A549 (cell line): ENCODE measurements at regions not wholly inside any gene's neighbourhood (a gene's known extent, or its start where the extent isn't known, plus 50 kb on each side); places are given as distances from the start of the nearest gene placed in this dataset.

Experiments
- ATAC-seq, 2 experiments: fragments of 200-7000 bp in 1 of 2; fragments of >200 bp in 1 of 2; cut with Nextera tagmentation in 1 of 2; cut with Tn5 transposase in 1 of 2; 3 replicates each; pipeline versions ENCODE4 v1.8.0 to v1.9.1; 2018 to 2020; ENCODE audit warnings: mild to moderate bottlenecking in 1 of 2, moderate library complexity in 1 of 2
- CTCF ChIA-PET: fragments of 300-600 bp; sonication (Branson Sonifier 250); formaldehyde crosslinking; extraction: SDS; loops from one replicate; lab custom pipeline; 2021; ENCODE audit warnings: antibody characterized with exemption, inconsistent platforms; lab: Yijun Ruan, JAX
- POLR2A ChIA-PET: fragments of 350-600 bp; formaldehyde crosslinking; extraction: SDS; loops from one replicate; lab custom pipeline; 2021; ENCODE audit warnings: antibody characterized with exemption, inconsistent platforms; lab: Yijun Ruan, JAX
- DNase-seq, 2 experiments: peaks; one replicate each; pipeline versions ENCODE4 v3.0.0 to v3.0.0-alpha.2; 2011 to 2016; ENCODE audit warnings: low read depth in 1 of 2, low spot score in 1 of 2
- FAIRE-seq: peaks from 2 replicates; lab custom pipeline; 2011; peaks lifted over from hg19 to GRCh38; lab: Jason Lieb, UNC
- H3K27ac ChIP-seq, 2 experiments: fragments of >200 bp; sonication (Bioruptor Twin); formaldehyde crosslinking; 3 replicates each; pipeline ENCODE4 v1.5.1; 2016 to 2017
- H3K4me1 ChIP-seq: fragments of >200 bp; sonication (Bioruptor Twin); formaldehyde crosslinking; 3 replicates; pipeline ENCODE4 v1.6.1; 2016
- H3K4me2 ChIP-seq: fragments of >200 bp; sonication (Bioruptor Twin); formaldehyde crosslinking; 3 replicates; pipeline ENCODE4 v1.6.1; 2016
- H3K4me3 ChIP-seq: fragments of >200 bp; sonication (Bioruptor Twin); formaldehyde crosslinking; 3 replicates; pipeline ENCODE4 v1.5.1; 2016
- H3K9me3 ChIP-seq: fragments of >200 bp; sonication (Bioruptor Twin); formaldehyde crosslinking; 3 replicates; pipeline ENCODE4 v1.6.1; 2016
- BHLHE40 ChIP-seq: IDR thresholded peaks from 2 replicates; pipeline ENCODE4 v1.6.1; 2012; ENCODE audit warnings: low read depth, low read length, inconsistent platforms
- CBX2 ChIP-seq: fragments of 200-600 bp; sonication (generic); IDR thresholded peaks from 2 replicates; pipeline ENCODE4 v1.6.1; 2016; ENCODE audit warnings: low read depth, mild to moderate bottlenecking, borderline replicate concordance
- CBX8 ChIP-seq: fragments of 200-600 bp; sonication (generic); IDR thresholded peaks from 2 replicates; pipeline ENCODE4 v1.6.1; 2016
- CEBPB ChIP-seq, 2 experiments: fragments of >200 bp in 1 of 2; sonication (Bioruptor Twin) in 1 of 2; formaldehyde crosslinking in 1 of 2; IDR thresholded peaks; 2 replicates each; pipeline ENCODE4 v1.6.1; 2012 to 2016
- CHD2 ChIP-seq: fragments of 150-350 bp; IDR thresholded peaks from 2 replicates; pipeline ENCODE4 v1.6.1; 2014; ENCODE audit warnings: low read length; ENCODE audit not compliant: partially characterized antibody
- EHMT2 ChIP-seq: fragments of 200-600 bp; sonication (generic); IDR thresholded peaks from 2 replicates; pipeline ENCODE4 v1.6.1; 2016; ENCODE audit warnings: antibody characterized with exemption, low read depth, mild to moderate bottlenecking, moderate library complexity
- FOSB ChIP-seq: fragments of 250-450 bp; sonication (Bioruptor Pico); IDR thresholded peaks from 2 replicates; pipeline ENCODE4 v1.5.0; 2020; ENCODE audit warnings: mild to moderate bottlenecking, moderate library complexity
- FOXS1 ChIP-seq: fragments of 250-450 bp; sonication (Bioruptor Pico); IDR thresholded peaks from 2 replicates; pipeline ENCODE4 v1.5.0; 2020; ENCODE audit warnings: mild to moderate bottlenecking, moderate library complexity
- GATA3 ChIP-seq: IDR thresholded peaks from 2 replicates; pipeline ENCODE4 v1.6.1; 2012; ENCODE audit warnings: borderline replicate concordance
- HOXB5 ChIP-seq: fragments of 250-450 bp; sonication (Bioruptor Pico); IDR thresholded peaks from 2 replicates; pipeline ENCODE4 v1.5.0; 2020; ENCODE audit warnings: mild to moderate bottlenecking, moderate library complexity
- KDM5A ChIP-seq: fragments of 200-600 bp; sonication (generic); IDR thresholded peaks from 2 replicates; pipeline ENCODE4 v1.6.1; 2016; ENCODE audit warnings: antibody characterized with exemption, mild to moderate bottlenecking
- NFE2L2 ChIP-seq: fragments of 150-350 bp; conservative IDR thresholded peaks from 2 replicates; pipeline ENCODE4 v1.6.1; 2014; ENCODE audit warnings: low read length
- NPAS2 ChIP-seq: fragments of 250-450 bp; sonication (Bioruptor Pico); IDR thresholded peaks from 2 replicates; pipeline ENCODE4 v1.8.0; 2022; ENCODE audit warnings: mild to moderate bottlenecking, moderate library complexity, borderline replicate concordance
- NR3C1 ChIP-seq: fragments of >200 bp; sonication (Bioruptor Twin); formaldehyde crosslinking; IDR thresholded peaks from 3 replicates; pipeline ENCODE4 v1.6.1; 2017
- POLR2A ChIP-seq: IDR thresholded peaks from 2 replicates; pipeline ENCODE4 v1.6.1; 2012; ENCODE audit warnings: mild to moderate bottlenecking, low read length
- POLR2AphosphoS2 ChIP-seq: conservative IDR thresholded peaks from 2 replicates; pipeline ENCODE4 v1.6.1; 2012; ENCODE audit warnings: low read length, improper control_type of control experiment, inconsistent platforms
- RAD21 ChIP-seq, 2 experiments: fragments of >200 bp in 1 of 2; sonication (Bioruptor Twin) in 1 of 2; formaldehyde crosslinking in 1 of 2; IDR thresholded peaks in 1 of 2; conservative IDR thresholded peaks in 1 of 2; 2 replicates in 1 of 2; 3 replicates in 1 of 2; pipeline ENCODE4 v1.6.1; 2012 to 2018; ENCODE audit warnings: inconsistent platforms in 1 of 2
- RCOR1 ChIP-seq: fragments of 150-350 bp; IDR thresholded peaks from 2 replicates; pipeline ENCODE4 v1.6.1; 2014; ENCODE audit warnings: antibody characterized with exemption, low read length, low read depth
- ZFP36 ChIP-seq: fragments of 450-650 bp; IDR thresholded peaks from 2 replicates; pipeline ENCODE4 v1.6.1; 2014; ENCODE audit warnings: borderline replicate concordance; ENCODE audit not compliant: partially characterized antibody
- ZNF302 ChIP-seq: fragments of 250-450 bp; sonication (Bioruptor Pico); IDR thresholded peaks from 2 replicates; pipeline ENCODE4 v1.9.0; 2021; ENCODE audit warnings: inconsistent platforms, mild to moderate bottlenecking, moderate library complexity
- WGBS: methylation state at CpG from one replicate; pipeline ENCODE4 v1.1.6; 2017; ENCODE audit errors: missing lambda C conversion rate; 5-methylcytosine and 5-hydroxymethylcytosine counted together
- TF ChIP-seq, protein P1 (sequence below): fragments of 150-350 bp; IDR thresholded peaks from 2 replicates; pipeline ENCODE4 v1.6.1; 2014; ENCODE audit warnings: low read depth, mild to moderate bottlenecking, low read length
- TF ChIP-seq, protein P2 (sequence below): IDR thresholded peaks from 2 replicates; pipeline ENCODE4 v1.6.1; 2012
- TF ChIP-seq, protein P3 (sequence below): fragments of 250-450 bp; sonication (Bioruptor Pico); IDR thresholded peaks from 2 replicates; pipeline ENCODE4 v1.5.0; 2021; ENCODE audit warnings: mild to moderate bottlenecking, moderate library complexity, borderline replicate concordance
- TF ChIP-seq, protein P4 (sequence below): fragments of >200 bp; sonication (Bioruptor Twin); formaldehyde crosslinking; IDR thresholded peaks from 2 replicates; pipeline ENCODE4 v1.6.1; 2016
- TF ChIP-seq, protein P5 (sequence below): IDR thresholded peaks from 2 replicates; pipeline ENCODE4 v1.6.1; 2012; ENCODE audit warnings: low read depth, borderline replicate concordance
- TF ChIP-seq, protein P6 (sequence below): fragments of >200 bp; sonication (Bioruptor Twin); formaldehyde crosslinking; IDR thresholded peaks from 3 replicates; pipeline ENCODE4 v1.6.1; 2016

DNA sequence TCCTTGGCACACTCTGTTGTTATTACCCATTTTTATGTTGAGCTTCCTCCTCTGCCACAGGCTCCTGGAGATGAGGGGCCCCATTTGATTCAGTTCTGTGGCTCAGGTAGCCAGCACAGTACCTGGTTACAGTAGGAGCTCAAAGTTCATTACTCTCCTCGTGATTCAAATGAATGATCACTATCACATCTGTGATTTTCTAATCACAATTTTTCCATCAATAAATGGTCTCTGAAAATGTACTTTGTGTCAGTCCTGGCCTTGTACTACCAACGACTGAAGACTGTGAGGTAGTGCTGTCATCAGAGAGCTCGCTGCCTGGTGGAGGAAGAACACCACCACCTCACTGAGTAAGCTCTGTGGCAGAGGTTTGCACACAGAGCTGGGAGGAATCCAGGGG, 106.8 kb upstream of the JUN start (continued):
- TF ChIP-seq, protein P1, sequence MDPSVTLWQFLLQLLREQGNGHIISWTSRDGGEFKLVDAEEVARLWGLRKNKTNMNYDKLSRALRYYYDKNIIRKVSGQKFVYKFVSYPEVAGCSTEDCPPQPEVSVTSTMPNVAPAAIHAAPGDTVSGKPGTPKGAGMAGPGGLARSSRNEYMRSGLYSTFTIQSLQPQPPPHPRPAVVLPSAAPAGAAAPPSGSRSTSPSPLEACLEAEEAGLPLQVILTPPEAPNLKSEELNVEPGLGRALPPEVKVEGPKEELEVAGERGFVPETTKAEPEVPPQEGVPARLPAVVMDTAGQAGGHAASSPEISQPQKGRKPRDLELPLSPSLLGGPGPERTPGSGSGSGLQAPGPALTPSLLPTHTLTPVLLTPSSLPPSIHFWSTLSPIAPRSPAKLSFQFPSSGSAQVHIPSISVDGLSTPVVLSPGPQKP = no peak
- TF ChIP-seq GATA3 (no peak), FOXS1 (no peak), CBX2 (no peak)
- TF ChIP-seq, protein P2, sequence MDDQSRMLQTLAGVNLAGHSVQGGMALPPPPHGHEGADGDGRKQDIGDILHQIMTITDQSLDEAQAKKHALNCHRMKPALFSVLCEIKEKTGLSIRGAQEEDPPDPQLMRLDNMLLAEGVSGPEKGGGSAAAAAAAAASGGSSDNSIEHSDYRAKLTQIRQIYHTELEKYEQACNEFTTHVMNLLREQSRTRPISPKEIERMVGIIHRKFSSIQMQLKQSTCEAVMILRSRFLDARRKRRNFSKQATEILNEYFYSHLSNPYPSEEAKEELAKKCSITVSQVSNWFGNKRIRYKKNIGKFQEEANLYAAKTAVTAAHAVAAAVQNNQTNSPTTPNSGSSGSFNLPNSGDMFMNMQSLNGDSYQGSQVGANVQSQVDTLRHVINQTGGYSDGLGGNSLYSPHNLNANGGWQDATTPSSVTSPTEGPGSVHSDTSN = no peak
- TF ChIP-seq, all 56 proteins: peak for 0

DNA sequence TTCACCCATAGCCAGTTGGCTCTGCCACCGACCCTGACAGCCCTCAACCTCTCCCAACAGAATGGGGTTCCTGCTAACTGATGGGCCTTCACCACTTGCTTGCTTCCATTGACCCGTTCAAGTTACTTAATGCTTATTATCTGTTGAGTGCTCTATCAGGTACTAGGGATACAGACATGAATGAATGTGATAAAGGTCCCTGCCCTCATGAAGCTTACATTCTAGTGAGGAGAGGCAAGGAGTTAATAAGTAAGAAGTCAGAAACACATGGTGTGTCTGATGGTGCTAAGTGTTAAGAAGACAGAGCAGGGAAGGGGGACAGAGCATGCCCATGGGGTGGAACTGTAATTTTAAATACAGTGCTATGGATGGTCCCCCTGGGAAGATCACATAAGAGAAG, 107.5 kb upstream of the JUN start:
- H3K27ac ChIP-seq = peak overlapping the region in 1 of 2 experiments; percentile 26; a peak in 1 of 6 replicates
- 75% methylated on average over 2 of the region's 2 CpGs for WGBS
- no peak for ATAC-seq
- H3K4me3 ChIP-seq = no peak overlapping the region
- no peak overlapping the region for H3K4me2 ChIP-seq
- H3K9me3 ChIP-seq = no peaks in the 10 kb centered on the region
- ChIA-PET CTCF (no interaction called here), POLR2A (no interaction called here)
- H3K4me1 ChIP-seq = peaks cover 12% of the 10 kb centered on the region
- no peak for DNase-seq
- TF ChIP-seq RAD21 (conservative IDR thresholded peaks at IDR 0.05 in 1 of 2, IDR thresholded peaks at IDR 0.05 in 1 of 2) (no peak), NPAS2 (CRISPR knock-in tag) (no peak), ZFP36 (no peak), CHD2 (no peak), FOSB (CRISPR knock-in tag) (no peak), EHMT2 (no peak), ZNF302 (CRISPR knock-in tag) (no peak)
- TF ChIP-seq, protein P3, sequence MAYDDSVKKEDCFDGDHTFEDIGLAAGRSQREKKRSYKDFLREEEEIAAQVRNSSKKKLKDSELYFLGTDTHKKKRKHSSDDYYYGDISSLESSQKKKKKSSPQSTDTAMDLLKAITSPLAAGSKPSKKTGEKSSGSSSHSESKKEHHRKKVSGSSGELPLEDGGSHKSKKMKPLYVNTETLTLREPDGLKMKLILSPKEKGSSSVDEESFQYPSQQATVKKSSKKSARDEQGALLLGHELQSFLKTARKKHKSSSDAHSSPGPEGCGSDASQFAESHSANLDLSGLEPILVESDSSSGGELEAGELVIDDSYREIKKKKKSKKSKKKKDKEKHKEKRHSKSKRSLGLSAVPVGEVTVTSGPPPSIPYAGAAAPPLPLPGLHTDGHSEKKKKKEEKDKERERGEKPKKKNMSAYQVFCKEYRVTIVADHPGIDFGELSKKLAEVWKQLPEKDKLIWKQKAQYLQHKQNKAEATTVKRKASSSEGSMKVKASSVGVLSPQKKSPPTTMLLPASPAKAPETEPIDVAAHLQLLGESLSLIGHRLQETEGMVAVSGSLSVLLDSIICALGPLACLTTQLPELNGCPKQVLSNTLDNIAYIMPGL (CRISPR knock-in tag) = no peak
- FAIRE-seq = no peak

DNA sequence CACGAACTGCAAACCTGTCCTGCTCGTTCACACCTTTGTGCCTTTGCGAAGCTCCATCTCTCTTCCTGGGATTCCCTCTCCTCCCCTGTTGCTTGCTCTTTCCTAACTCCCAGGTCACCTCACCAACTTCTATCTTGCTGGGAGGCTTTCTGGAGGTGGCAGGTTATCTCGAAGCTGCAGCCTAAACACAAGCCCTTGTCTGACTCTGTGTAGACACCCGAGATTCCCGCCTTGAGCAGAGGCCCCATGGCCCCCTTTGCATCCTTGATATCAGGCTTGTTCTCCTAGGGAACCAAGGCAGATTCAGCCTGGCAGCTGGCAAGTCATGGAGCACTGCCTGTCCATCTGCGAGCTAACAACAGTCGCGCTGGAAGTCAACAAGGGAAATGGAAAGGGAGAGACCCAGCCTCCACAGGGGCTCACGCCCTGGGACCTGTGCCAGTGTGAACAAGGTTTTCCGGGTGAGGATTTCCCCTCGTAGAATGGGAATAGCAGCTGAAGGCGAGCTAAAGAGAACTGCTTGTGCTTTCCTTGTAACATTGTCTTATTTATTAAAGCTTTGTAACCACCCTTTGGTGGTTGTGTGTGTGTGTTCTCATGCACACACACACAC, 109.5 kb upstream of the JUN start:
- FAIRE-seq (no peak), DNase-seq (no peak), ATAC-seq (no peak)
- Histone ChIP-seq H3K4me1 (peaks cover 20% of the 10 kb centered on the region), H3K9me3 (no peaks in the 10 kb centered on the region), H3K27ac (peak overlapping the region in 1 of 2 experiments; percentile 32; a peak in 2 of 6 replicates), H3K4me3 (no peak overlapping the region), H3K4me2 (no peak overlapping the region)
- ChIA-PET POLR2A (interaction anchor here (0.7 kb wide), 1 partner anchor 18 kb away, joined by 3 read pairs; no protein-coding TSS in a partner anchor), CTCF (no interaction called here)
- WGBS = 79% methylated on average over 13 of the region's 13 CpGs
- TF ChIP-seq, protein P4, sequence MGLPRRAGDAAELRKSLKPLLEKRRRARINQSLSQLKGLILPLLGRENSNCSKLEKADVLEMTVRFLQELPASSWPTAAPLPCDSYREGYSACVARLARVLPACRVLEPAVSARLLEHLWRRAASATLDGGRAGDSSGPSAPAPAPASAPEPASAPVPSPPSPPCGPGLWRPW = no peak
- no peak for TF ChIP-seq ZNF302 (CRISPR knock-in tag)
- no peak for TF ChIP-seq CBX8
- TF ChIP-seq NR3C1 = no peak
- TF ChIP-seq KDM5A = no peak
- no peak for TF ChIP-seq POLR2A
- TF ChIP-seq BHLHE40 = no peak
- TF ChIP-seq, protein P5, sequence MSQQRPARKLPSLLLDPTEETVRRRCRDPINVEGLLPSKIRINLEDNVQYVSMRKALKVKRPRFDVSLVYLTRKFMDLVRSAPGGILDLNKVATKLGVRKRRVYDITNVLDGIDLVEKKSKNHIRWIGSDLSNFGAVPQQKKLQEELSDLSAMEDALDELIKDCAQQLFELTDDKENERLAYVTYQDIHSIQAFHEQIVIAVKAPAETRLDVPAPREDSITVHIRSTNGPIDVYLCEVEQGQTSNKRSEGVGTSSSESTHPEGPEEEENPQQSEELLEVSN = no peak
- no peak for TF ChIP-seq POLR2AphosphoS2
- TF ChIP-seq, protein P6, sequence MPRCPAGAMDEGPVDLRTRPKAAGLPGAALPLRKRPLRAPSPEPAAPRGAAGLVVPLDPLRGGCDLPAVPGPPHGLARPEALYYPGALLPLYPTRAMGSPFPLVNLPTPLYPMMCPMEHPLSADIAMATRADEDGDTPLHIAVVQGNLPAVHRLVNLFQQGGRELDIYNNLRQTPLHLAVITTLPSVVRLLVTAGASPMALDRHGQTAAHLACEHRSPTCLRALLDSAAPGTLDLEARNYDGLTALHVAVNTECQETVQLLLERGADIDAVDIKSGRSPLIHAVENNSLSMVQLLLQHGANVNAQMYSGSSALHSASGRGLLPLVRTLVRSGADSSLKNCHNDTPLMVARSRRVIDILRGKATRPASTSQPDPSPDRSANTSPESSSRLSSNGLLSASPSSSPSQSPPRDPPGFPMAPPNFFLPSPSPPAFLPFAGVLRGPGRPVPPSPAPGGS = no peak
- TF ChIP-seq HOXB5 (CRISPR knock-in tag) = no peak
- no peak for TF ChIP-seq CEBPB (IDR thresholded peaks at IDR 0.05)
- TF ChIP-seq, protein P2 = no peak
- TF ChIP-seq, protein P3 (CRISPR knock-in tag) = no peak
- TF ChIP-seq RCOR1 = no peak
- TF ChIP-seq NFE2L2 = no peak
